IMR-90 (cell line): ENCODE measurements at regions not wholly inside any gene's neighbourhood (a gene's known extent, or its start where the extent isn't known, plus 50 kb on each side); places are given as distances from the start of the nearest gene placed in this dataset.

ENCODE experiments used
- BHLHE40 ChIP-seq: fragments of 150-350 bp; IDR thresholded peaks from 2 replicates; pipeline ENCODE4 v1.6.1; 2016; ENCODE audit warnings: mild to moderate bottlenecking, low read depth, low read length
- CTCF ChIP-seq: conservative IDR thresholded peaks from 2 replicates; pipeline ENCODE4 v1.5.1; 2012; ENCODE audit warnings: mild to moderate bottlenecking, low read depth, low read length, improper control_type of control experiment
- FOS ChIP-seq: fragments of 150-350 bp; IDR thresholded peaks from 2 replicates; pipeline ENCODE4 v1.6.1; 2016; ENCODE audit warnings: low read depth, low read length
- MAFK ChIP-seq: IDR thresholded peaks from 2 replicates; pipeline ENCODE4 v1.6.1; 2012; ENCODE audit warnings: low read depth, low read length, improper control_type of control experiment
- MXI1 ChIP-seq: IDR thresholded peaks from 2 replicates; pipeline ENCODE4 v1.6.1; 2012; ENCODE audit warnings: low read depth, mild to moderate bottlenecking, low read length, moderate library complexity, borderline replicate concordance
- POLR2A ChIP-seq: IDR thresholded peaks from 2 replicates; pipeline ENCODE4 v1.6.1; 2012; ENCODE audit warnings: mild to moderate bottlenecking, low read depth, low read length
- RAD21 ChIP-seq: IDR thresholded peaks from 2 replicates; pipeline ENCODE4 v1.6.1; 2012; ENCODE audit warnings: low read length, improper control_type of control experiment
- RCOR1 ChIP-seq: IDR thresholded peaks from 2 replicates; pipeline ENCODE4 v1.6.1; 2012; ENCODE audit warnings: mild to moderate bottlenecking, low read length, improper control_type of control experiment; ENCODE audit not compliant: insufficient replicate concordance
- SMC3 ChIP-seq: fragments of 150-350 bp; IDR thresholded peaks from 2 replicates; pipeline ENCODE4 v1.6.1; 2016; ENCODE audit warnings: low read depth, mild to moderate bottlenecking, antibody characterized with exemption, low read length, moderate library complexity
- TF ChIP-seq, protein P1 (sequence below): fragments of 150-350 bp; IDR thresholded peaks from 2 replicates; pipeline ENCODE4 v1.6.1; 2017; ENCODE audit warnings: mild to moderate bottlenecking, antibody characterized with exemption, low read length, low read depth

DNA sequence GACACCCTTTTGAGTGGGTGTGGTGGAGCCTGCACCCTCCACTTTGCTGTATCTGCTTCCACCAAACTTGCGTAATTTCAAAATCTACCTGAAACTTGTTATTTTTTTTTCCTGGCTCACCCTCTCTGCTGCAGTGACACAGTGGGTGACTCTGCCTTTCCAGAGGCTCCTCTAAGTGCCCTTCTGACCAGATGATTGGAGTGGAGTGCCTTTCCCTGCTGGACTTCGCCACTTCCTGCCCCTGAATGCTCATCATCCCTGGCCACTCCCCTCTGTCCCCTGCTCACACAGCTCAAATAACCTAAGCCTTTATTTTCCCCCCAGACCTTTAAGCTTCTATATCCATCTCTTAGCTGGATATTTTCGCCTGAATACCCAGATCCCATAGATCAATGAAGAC lies 777.5 kb upstream of the ID2 start:
- TF ChIP-seq CTCF (no peak), BHLHE40 (no peak), RAD21 (no peak), POLR2A (no peak), MXI1 (no peak), MAFK (no peak), SMC3 (no peak), FOS (no peak), RCOR1 (no peak)
- TF ChIP-seq, protein P1, sequence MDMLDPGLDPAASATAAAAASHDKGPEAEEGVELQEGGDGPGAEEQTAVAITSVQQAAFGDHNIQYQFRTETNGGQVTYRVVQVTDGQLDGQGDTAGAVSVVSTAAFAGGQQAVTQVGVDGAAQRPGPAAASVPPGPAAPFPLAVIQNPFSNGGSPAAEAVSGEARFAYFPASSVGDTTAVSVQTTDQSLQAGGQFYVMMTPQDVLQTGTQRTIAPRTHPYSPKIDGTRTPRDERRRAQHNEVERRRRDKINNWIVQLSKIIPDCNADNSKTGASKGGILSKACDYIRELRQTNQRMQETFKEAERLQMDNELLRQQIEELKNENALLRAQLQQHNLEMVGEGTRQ: no peak
